ENCODE measurements at regions not wholly inside any gene's neighbourhood (a gene's known extent, or its start where the extent isn't known, plus 50 kb on each side); places are given as distances from the start of the nearest gene placed in this dataset.

DNA sequence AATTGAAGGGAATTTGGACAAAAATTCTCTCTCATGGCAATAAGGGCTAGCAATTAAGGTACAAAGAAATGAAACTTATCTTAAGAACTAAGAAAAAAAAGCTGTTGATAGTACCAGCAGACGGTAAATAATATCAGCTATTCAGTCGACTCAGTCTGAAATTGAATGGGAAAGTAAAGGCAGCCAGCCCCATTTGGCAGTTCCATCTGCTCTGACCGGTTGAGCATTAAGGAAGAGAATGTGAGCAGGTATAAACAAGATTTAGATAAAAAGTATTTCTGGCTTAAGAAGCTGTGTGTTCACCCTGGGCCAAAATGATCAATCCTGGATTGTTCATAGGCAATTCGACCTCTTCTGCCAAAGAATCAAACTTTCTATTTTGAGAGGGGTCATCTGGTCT is 154.6 kb upstream of the NPVF start:
- no peak for TF ChIP-seq POLR2A (IDR thresholded peaks at IDR 0.05)
- TF ChIP-seq, protein P1, sequence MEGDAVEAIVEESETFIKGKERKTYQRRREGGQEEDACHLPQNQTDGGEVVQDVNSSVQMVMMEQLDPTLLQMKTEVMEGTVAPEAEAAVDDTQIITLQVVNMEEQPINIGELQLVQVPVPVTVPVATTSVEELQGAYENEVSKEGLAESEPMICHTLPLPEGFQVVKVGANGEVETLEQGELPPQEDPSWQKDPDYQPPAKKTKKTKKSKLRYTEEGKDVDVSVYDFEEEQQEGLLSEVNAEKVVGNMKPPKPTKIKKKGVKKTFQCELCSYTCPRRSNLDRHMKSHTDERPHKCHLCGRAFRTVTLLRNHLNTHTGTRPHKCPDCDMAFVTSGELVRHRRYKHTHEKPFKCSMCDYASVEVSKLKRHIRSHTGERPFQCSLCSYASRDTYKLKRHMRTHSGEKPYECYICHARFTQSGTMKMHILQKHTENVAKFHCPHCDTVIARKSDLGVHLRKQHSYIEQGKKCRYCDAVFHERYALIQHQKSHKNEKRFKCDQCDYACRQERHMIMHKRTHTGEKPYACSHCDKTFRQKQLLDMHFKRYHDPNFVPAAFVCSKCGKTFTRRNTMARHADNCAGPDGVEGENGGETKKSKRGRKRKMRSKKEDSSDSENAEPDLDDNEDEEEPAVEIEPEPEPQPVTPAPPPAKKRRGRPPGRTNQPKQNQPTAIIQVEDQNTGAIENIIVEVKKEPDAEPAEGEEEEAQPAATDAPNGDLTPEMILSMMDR (IDR thresholded peaks at IDR 0.05), result no peak

Data from adrenal gland (tissue), 5 donors.